RCC 7860 (cell line): ENCODE measurements at regions not wholly inside any gene's neighbourhood (a gene's known extent, or its start where the extent isn't known, plus 50 kb on each side); places are given as distances from the start of the nearest gene placed in this dataset.
"Not testable (repeated sequence)": the region's sequence is repeated elsewhere in the genome, so short reads cannot be mapped to it uniquely, and the experiment has no call there.

Experiments used
- DNase-seq: peaks from one replicate; pipeline ENCODE4 v3.0.0-alpha.2; 2015; ENCODE audit warnings: low spot score
- FAIRE-seq: peaks from 2 replicates; lab custom pipeline; 2012; peaks lifted over from hg19 to GRCh38; lab: Jason Lieb, UNC

GRCh38 chr15:92803536-92803851 lies 96.6 kb upstream of the CHD2 start:
- FAIRE-seq (no peak), DNase-seq (no peak)

- peak; percentile 96 for FAIRE-seq
- DNase-seq = peak; percentile 100
These were observed 96.1 kb upstream of the CHD2 start for GRCh38 chr15:92803852-92804609.

GRCh38 chr15:92804610-92804936 lies 95.6 kb upstream of the CHD2 start:
- FAIRE-seq, DNase-seq: not testable (repeated sequence)

GRCh38 chr15:92805080-92805690 lies 94.9 kb upstream of the CHD2 start:
- FAIRE-seq (no peak), DNase-seq (no peak)

- not testable (repeated sequence) for FAIRE-seq
These were observed 94.0 kb upstream of the CHD2 start for GRCh38 chr15:92806171-92806570.

GRCh38 chr15:92806763-92807162 lies 93.4 kb upstream of the CHD2 start:
- no peak for FAIRE-seq
- DNase-seq = no peak

More at GRCh38 chr15:92806171-92806570, 94.0 kb upstream of the CHD2 start:
- DNase-seq = not testable (repeated sequence)

- no peak for DNase-seq
These were observed 92.1 kb upstream of the CHD2 start for GRCh38 chr15:92807971-92808571.

GRCh38 chr15:92808598-92809063 lies 91.5 kb upstream of the CHD2 start:
- no peak for DNase-seq
- FAIRE-seq = no peak

More at GRCh38 chr15:92807971-92808571, 92.1 kb upstream of the CHD2 start:
- FAIRE-seq = no peak

GRCh38 chr15:92809064-92809879 lies 90.9 kb upstream of the CHD2 start:
- FAIRE-seq = no peak
- DNase-seq = peak; percentile 85

- FAIRE-seq (no peak), DNase-seq (no peak)
These were observed 90.2 kb upstream of the CHD2 start for GRCh38 chr15:92809880-92810361.

- FAIRE-seq (no peak), DNase-seq (no peak)
These were observed 89.5 kb upstream of the CHD2 start for GRCh38 chr15:92810418-92811138.

- DNase-seq (peak; percentile 45), FAIRE-seq (no peak)
These were observed 88.8 kb upstream of the CHD2 start for GRCh38 chr15:92811148-92811913.

- DNase-seq (no peak), FAIRE-seq (no peak)
These were observed 87.9 kb upstream of the CHD2 start for GRCh38 chr15:92812271-92812670.

- FAIRE-seq = no peak
- no peak for DNase-seq
These were observed 86.6 kb upstream of the CHD2 start for GRCh38 chr15:92813485-92813884.

- no peak for FAIRE-seq
- no peak for DNase-seq
These were observed 82.7 kb upstream of the CHD2 start for GRCh38 chr15:92817339-92817886.

GRCh38 chr15:92818651-92819277 lies 81.4 kb upstream of the CHD2 start:
- FAIRE-seq (no peak), DNase-seq (no peak)

- no peak for FAIRE-seq
- no peak for DNase-seq
These were observed 80.6 kb upstream of the CHD2 start for GRCh38 chr15:92819278-92820235.
